Neural crest cell (in vitro differentiated cells): ENCODE measurements at regions not wholly inside any gene's neighbourhood (a gene's known extent, or its start where the extent isn't known, plus 50 kb on each side); places are given as distances from the start of the nearest gene placed in this dataset.

Experiments used
- DNase-seq: peaks from one replicate; pipeline ENCODE4 v3.0.0; 2021; ENCODE audit warnings: low read depth, mixed read lengths, low spot score
- H3K27ac Mint-ChIP-seq: one replicate; pipeline ENCODE4 v1.8.0; 2021; ENCODE audit warnings: mild to moderate bottlenecking, mixed read lengths; ENCODE audit not compliant: unreplicated experiment
- H3K27me3 Mint-ChIP-seq: 2 replicates; pipeline ENCODE4 v1.8.0; 2021; ENCODE audit warnings: low read depth, mild to moderate bottlenecking, mixed read lengths
- H3K36me3 Mint-ChIP-seq: 2 replicates; pipeline ENCODE4 v1.8.0; 2021; ENCODE audit warnings: low read depth, mild to moderate bottlenecking, mixed read lengths
- H3K4me1 Mint-ChIP-seq: 2 replicates; pipeline ENCODE4 v1.8.0; 2021; ENCODE audit warnings: mixed read lengths
- H3K4me3 Mint-ChIP-seq: one replicate; pipeline ENCODE4 v1.8.0; 2021; ENCODE audit warnings: mild to moderate bottlenecking, mixed read lengths
- H3K9me3 Mint-ChIP-seq: 2 replicates; pipeline ENCODE4 v1.8.0; 2021; ENCODE audit warnings: mixed read lengths
- TF ChIP-seq, protein P1 (sequence below): fragments of 200-600 bp; sonication (generic); conservative IDR thresholded peaks from 2 replicates; pipeline ENCODE4 v1.5.0; 2021; ENCODE audit warnings: antibody characterized with exemption, mild to moderate bottlenecking

DNA sequence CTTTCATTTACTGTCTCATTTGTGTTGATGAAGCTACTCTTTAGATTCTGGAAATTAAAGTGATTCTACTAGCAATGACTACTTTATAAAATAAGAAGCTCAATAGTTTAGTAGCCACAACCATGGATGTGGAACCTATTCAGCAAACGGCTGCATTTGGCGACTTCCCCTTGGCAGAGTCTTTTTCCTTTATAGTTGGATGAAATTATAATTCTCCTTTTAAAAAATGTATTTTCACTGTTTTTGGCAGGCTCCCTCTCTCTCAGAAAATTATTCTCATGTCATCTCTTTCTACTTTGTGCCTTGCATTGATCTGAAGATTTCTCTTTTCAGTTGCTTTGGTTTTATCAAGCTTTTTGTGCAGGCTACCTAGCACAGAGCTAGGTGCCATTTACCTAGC, 50.6 kb upstream of the KCNN2 start:
- TF ChIP-seq, protein P1, sequence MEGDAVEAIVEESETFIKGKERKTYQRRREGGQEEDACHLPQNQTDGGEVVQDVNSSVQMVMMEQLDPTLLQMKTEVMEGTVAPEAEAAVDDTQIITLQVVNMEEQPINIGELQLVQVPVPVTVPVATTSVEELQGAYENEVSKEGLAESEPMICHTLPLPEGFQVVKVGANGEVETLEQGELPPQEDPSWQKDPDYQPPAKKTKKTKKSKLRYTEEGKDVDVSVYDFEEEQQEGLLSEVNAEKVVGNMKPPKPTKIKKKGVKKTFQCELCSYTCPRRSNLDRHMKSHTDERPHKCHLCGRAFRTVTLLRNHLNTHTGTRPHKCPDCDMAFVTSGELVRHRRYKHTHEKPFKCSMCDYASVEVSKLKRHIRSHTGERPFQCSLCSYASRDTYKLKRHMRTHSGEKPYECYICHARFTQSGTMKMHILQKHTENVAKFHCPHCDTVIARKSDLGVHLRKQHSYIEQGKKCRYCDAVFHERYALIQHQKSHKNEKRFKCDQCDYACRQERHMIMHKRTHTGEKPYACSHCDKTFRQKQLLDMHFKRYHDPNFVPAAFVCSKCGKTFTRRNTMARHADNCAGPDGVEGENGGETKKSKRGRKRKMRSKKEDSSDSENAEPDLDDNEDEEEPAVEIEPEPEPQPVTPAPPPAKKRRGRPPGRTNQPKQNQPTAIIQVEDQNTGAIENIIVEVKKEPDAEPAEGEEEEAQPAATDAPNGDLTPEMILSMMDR: no peak
- Mint-ChIP-seq H3K27me3 (no peaks in the 10 kb centered on the region), H3K4me3 (no peak overlapping the region), H3K27ac (no peak overlapping the region), H3K9me3 (no peaks in the 10 kb centered on the region), H3K36me3 (no peaks in the 10 kb centered on the region), H3K4me1 (peaks cover 7% of the 10 kb centered on the region)
- no peak for DNase-seq

GRCh38 chr5:114311968-114312367, 49.9 kb upstream of the KCNN2 start:
- no peak overlapping the region for H3K4me3 Mint-ChIP-seq
- DNase-seq: no peak

More at GRCh38 chr5:114311968-114312367, 49.9 kb upstream of the KCNN2 start:
- H3K9me3 Mint-ChIP-seq: no peaks in the 10 kb centered on the region
- H3K27ac Mint-ChIP-seq: no peak overlapping the region
- no peaks in the 10 kb centered on the region for H3K36me3 Mint-ChIP-seq
- peaks cover 7% of the 10 kb centered on the region for H3K4me1 Mint-ChIP-seq
- TF ChIP-seq, protein P1: no peak
- no peaks in the 10 kb centered on the region for H3K27me3 Mint-ChIP-seq
